Lower leg skin (tissue), 4 donors: ENCODE measurements at regions not wholly inside any gene's neighbourhood (a gene's known extent, or its start where the extent isn't known, plus 50 kb on each side); places are given as distances from the start of the nearest gene placed in this dataset.

Experiments
- DNase-seq, 2 donors: peaks; one replicate each; pipeline ENCODE4 v3.0.0-alpha.2; 2019; ENCODE audit warnings: low spot score in 2 of 2
- H3K4me3 ChIP-seq: fragments of 200-600 bp; sonication (generic); 2 replicates; pipeline ENCODE4 v1.5.1; 2017; ENCODE audit warnings: mild to moderate bottlenecking, low read depth; ENCODE audit not compliant: poor library complexity, severe bottlenecking
- POLR2A ChIP-seq, 2 donors: fragments of 450-650 bp; IDR thresholded peaks; one replicate each; pipeline ENCODE4 v1.6.1; 2016 to 2017; ENCODE audit warnings: antibody characterized with exemption in 2 of 2, mild to moderate bottlenecking in 1 of 2, moderate library complexity in 1 of 2
- WGBS, 2 donors: methylation state at CpG; one replicate each; pipeline ENCODE4 v1.1.5; 2018; 5-methylcytosine and 5-hydroxymethylcytosine counted together
- intact Hi-C: fragments of 100-400 bp; cut with DNase I; formaldehyde crosslinking; loops from one replicate; pipeline ENCODE4 v1.15.0; 2023; ENCODE audit warnings: low total_unique reads
- TF ChIP-seq, protein P1 (sequence below), 3 donors: fragments of 450-650 bp; IDR thresholded peaks; one replicate each; pipeline ENCODE4 v1.5.1; 2016; ENCODE audit warnings: antibody characterized with exemption in 3 of 3, mild to moderate bottlenecking in 3 of 3, moderate library complexity in 2 of 3

DNA sequence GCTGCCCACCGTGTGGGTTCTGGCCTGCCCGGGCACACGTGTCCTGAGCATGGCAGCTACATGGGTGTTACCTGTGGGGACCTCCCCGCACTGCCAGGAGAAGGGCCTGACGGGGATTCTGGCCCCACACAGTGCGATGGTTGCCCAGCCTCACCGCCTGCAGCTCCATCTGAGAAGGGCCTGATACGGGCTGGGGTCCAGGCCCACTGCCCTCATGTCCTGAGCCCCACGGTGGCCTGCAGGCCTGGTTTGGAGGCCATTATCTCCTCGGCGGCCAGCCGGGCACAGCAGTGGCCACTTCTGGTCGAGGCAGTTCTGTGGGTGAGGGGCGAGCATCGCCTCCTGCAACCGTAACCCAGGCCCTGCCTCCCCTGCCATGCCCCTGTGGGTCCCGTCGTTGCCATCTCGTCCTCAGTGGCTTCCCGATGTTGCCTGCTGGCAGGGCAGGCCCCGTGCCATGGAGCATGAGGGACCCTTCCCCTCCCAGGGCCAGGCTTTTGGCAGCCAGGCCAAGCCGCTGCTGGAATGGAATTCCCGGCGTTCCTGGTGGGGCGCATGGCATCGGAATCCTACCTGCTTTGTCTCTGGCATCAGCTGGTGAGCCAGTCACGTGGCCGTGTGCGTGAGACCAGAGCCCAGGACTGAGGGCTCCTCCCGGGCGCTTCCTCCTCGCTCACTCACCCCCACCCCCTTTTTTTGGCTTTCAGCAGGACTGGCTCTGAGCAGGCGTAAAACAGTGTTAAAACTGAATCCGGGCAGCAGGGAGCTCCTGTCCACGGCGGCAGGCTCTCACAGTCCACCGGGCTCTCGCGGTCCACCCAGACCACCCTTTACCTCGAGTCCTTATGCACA, 71.9 kb upstream of the PPARA start:
- intact Hi-C loops: no loop called here
- 18 to 29% methylated on average over 38 to 40 of the region's 40 CpGs for WGBS, 2 donors
- peak; percentile 76 to 95 for DNase-seq
- H3K4me3 ChIP-seq: no peak overlapping the region
- TF ChIP-seq POLR2A (IDR thresholded peaks at IDR 0.05): no peak
- TF ChIP-seq, protein P1, sequence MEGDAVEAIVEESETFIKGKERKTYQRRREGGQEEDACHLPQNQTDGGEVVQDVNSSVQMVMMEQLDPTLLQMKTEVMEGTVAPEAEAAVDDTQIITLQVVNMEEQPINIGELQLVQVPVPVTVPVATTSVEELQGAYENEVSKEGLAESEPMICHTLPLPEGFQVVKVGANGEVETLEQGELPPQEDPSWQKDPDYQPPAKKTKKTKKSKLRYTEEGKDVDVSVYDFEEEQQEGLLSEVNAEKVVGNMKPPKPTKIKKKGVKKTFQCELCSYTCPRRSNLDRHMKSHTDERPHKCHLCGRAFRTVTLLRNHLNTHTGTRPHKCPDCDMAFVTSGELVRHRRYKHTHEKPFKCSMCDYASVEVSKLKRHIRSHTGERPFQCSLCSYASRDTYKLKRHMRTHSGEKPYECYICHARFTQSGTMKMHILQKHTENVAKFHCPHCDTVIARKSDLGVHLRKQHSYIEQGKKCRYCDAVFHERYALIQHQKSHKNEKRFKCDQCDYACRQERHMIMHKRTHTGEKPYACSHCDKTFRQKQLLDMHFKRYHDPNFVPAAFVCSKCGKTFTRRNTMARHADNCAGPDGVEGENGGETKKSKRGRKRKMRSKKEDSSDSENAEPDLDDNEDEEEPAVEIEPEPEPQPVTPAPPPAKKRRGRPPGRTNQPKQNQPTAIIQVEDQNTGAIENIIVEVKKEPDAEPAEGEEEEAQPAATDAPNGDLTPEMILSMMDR (IDR thresholded peaks at IDR 0.05): no peak

DNA sequence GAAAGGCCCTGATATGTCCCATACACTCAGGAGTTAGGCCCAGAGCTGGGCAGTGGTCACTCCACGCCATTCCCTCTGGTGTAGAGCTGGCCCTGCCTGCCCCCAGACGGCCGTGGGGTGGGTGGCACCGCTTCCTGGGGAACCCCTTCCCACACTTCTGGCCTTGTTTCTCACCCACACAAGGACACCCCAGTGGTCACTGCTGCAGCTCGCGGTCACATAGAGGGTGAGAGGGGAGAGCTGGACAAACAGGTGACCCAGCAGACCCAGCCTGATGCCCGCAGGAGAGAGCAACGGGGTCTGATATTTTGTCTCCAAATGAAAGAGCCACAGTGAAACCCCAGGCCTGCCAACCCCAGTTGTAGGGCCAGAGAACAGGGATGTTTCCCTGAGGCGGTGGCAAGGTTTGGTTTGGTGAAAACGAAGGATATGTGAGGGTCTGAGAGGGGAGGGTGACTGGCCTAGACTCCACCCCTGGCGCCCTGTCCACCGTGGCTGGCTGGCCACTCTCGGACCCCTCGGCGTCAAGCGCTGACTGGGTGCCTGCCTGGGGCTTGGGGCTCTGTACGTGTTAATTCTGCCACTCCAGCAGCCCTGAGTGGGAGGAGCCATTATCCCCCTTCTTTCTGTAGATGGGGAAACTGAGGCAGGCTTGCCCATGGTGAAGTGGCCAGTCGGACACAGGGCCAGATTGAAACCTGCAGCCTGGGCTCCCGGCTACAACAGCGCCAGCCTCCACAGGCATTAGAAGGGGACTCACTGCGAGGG, 71.0 kb upstream of the PPARA start:
- intact Hi-C loops: no loop called here
- no peak for TF ChIP-seq POLR2A (IDR thresholded peaks at IDR 0.05)
- TF ChIP-seq, protein P1 (IDR thresholded peaks at IDR 0.05): no peak
- 21 to 22% methylated on average over 17 to 18 of the region's 21 CpGs for WGBS, 2 donors
- peak overlapping the region; percentile 20 for H3K4me3 ChIP-seq
- peak in 1 of 2 donors; percentile 86 for DNase-seq

DNA sequence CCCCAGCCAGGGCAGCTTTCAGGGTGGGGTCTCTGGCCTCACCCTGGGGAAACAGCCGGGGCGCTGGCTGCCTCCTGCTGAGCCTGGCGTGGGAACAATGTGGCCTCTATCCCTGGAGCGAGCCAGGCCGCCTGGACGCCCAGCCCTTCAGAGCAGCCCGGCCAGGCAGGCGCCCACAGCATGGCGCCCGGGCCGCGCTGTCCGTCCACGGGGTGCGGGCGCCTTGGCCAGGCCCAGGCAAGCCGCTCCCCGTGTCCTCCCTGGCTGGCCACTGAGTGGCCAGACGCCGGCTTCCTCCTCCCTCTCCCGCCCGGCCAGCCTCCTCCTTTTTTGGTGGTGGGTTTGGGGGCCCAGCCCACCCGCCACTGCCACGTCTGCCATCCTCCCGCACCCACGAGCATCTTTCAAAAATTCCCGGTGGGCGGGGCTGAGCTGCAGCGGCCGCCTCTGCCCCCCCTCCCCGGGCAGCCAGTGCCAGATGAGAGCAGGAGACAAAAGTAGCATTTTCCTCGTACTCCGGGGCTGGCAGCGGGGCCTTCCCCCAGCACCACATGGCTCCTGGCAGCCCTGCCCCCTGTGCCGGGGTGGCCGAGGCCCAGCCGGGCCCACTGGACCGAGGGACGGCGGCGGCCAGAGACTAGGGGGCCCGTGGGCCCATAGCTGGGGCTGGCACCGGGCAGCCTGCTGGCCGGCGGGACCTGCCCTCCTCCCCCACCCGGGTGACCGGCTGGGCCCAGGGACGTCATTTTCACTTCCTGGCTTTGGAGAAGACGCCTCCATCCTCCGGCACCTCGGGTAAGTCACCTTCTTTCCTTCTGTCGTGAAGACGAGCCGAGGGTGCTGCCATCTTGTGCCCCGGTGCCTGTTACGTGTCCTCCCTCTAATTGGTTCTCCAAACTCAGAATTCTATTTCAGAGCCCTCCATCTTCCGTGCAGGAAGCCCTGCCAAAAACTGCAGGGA, 70.2 kb upstream of the PPARA start:
- WGBS, 2 donors: 2 to 19% methylated on average over 34 to 36 of the region's 57 CpGs
- intact Hi-C loops: loop anchor here (2.0 kb wide), 1 partner anchor 27 kb away; no protein-coding TSS in a partner anchor
- TF ChIP-seq POLR2A (IDR thresholded peaks at IDR 0.05): no peak
- TF ChIP-seq, protein P1 (IDR thresholded peaks at IDR 0.05): no peak
- DNase-seq: peak; percentile 76 to 96
- H3K4me3 ChIP-seq: peak overlapping the region; percentile 20

DNA sequence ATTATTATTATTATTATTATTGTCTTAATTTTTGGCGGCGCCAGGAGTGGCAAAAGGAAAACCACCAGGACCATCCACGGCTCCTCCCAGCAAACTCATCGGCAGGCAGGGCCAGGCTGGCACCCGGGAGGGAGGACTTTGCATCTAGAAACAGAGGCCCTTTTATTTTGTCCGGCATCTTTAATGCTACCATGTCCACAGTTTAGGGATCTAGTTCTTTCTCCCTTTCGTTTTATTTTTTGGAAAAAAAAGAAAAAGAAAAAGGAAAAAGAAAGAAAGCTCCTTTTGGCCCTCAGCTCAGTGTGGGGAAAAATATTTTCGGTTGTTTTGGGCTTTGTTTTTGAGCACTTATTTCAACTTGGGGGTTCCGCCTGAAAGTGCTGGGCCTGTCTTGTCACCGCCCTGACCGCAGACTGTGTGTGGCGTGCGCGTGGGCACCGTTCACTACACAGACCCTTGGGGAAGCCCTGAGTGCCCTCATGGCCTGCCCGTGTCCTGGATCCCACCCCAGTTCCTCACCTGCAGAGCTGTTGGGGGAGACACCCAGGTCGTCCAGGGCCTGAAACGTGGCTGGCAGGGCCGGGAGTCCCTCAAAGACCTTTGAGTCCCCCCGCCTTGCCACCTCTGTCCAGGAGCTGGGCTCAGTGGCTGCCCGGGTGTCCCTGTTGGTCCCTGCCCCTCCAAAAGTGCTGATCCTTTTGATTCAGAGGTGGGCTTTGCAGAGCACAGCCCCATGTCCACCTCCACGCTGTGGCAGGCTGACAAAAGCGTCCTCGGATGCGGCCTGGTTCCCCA, 69.1 kb upstream of the PPARA start:
- 13 to 19% methylated on average over 22 to 23 of the region's 25 CpGs for WGBS, 2 donors
- DNase-seq: peak in 1 of 2 donors; percentile 87
- H3K4me3 ChIP-seq: peak overlapping the region; percentile 20
- intact Hi-C loops: loop anchor here (2.0 kb wide), 1 partner anchor 28 kb away; no protein-coding TSS in a partner anchor
- TF ChIP-seq, protein P1 (IDR thresholded peaks at IDR 0.05): no peak
- no peak for TF ChIP-seq POLR2A (IDR thresholded peaks at IDR 0.05)
